GM12864 (cell line): ENCODE measurements at regions not wholly inside any gene's neighbourhood (a gene's known extent, or its start where the extent isn't known, plus 50 kb on each side); places are given as distances from the start of the nearest gene placed in this dataset.

ENCODE experiments used
- DNase-seq: peaks from one replicate; pipeline ENCODE4 v3.0.0-alpha.2; 2011; ENCODE audit warnings: low read depth
- H3K4me3 ChIP-seq: 2 replicates; pipeline ENCODE4 v1.5.1; 2011; ENCODE audit warnings: mild to moderate bottlenecking, low read depth, low read length, control low read depth
- TF ChIP-seq, protein P1 (sequence below): IDR thresholded peaks from 2 replicates; pipeline ENCODE4 v1.5.1; 2011; ENCODE audit warnings: low read depth, mild to moderate bottlenecking, moderate library complexity, low read length, control low read depth, inconsistent platforms; ENCODE audit errors: missing control alignments

DNA sequence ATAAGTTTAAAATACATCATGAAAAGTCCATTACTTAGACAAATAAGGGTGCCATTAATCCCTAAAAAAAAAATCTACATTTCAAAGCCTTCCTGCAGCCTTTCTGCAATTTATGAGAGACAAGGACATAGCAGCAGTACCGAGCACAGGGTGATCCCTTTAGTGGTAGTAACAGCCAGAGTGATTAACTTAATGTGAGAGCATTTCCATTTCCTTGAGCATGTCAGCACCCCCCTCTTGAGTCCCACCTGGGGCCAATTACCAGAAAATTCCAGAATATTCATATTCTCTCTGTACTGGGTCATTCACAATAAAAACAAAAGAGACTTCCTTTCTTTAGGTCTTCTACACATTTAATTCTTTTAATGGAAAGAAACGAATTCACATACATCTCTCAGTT is 546.9 kb upstream of the CCDC54 start:
- no peak overlapping the region for H3K4me3 ChIP-seq
- TF ChIP-seq, protein P1, sequence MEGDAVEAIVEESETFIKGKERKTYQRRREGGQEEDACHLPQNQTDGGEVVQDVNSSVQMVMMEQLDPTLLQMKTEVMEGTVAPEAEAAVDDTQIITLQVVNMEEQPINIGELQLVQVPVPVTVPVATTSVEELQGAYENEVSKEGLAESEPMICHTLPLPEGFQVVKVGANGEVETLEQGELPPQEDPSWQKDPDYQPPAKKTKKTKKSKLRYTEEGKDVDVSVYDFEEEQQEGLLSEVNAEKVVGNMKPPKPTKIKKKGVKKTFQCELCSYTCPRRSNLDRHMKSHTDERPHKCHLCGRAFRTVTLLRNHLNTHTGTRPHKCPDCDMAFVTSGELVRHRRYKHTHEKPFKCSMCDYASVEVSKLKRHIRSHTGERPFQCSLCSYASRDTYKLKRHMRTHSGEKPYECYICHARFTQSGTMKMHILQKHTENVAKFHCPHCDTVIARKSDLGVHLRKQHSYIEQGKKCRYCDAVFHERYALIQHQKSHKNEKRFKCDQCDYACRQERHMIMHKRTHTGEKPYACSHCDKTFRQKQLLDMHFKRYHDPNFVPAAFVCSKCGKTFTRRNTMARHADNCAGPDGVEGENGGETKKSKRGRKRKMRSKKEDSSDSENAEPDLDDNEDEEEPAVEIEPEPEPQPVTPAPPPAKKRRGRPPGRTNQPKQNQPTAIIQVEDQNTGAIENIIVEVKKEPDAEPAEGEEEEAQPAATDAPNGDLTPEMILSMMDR: no peak
- no peak for DNase-seq

DNA sequence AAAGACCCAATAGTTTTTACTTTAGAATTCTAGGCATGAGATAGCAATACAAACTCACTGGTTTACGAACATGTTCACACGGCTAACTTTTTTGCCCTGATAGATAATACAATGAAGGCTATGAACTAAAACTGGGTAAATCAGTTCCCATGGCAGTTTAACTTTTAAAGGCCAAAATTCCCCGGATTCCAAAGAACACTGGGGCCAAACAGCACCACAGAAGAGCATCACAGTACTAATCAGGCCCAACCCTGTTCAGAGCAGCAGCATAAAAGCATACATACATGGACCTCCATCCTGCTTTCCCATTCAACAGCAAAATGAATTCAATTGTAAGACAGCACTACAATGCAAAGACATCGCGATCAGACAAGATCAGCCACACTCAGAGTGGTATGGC is 540.3 kb upstream of the CCDC54 start:
- TF ChIP-seq, protein P1: no peak
- H3K4me3 ChIP-seq: no peak overlapping the region
- no peak for DNase-seq

DNA sequence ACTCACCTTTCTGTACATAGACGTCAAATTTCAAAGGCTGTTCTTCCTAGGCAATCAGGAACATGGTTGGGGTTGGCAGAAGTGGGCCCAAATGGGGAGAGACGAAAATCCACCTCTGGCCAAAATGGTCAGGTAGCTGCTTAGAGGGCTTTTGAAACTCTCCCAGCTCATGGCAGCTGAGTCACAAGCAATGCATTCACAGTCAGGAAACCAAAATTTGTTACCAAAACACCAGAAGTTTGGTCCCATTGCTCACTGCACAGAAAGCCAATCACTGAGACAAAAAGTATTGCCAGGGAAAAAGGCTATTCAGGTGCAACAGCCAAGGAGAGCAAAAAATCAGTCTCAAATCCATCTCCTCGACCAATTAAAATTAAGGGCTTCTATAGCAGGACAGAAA is 539.6 kb upstream of the CCDC54 start:
- H3K4me3 ChIP-seq: no peak overlapping the region
- TF ChIP-seq, protein P1: no peak
- no peak for DNase-seq

DNA sequence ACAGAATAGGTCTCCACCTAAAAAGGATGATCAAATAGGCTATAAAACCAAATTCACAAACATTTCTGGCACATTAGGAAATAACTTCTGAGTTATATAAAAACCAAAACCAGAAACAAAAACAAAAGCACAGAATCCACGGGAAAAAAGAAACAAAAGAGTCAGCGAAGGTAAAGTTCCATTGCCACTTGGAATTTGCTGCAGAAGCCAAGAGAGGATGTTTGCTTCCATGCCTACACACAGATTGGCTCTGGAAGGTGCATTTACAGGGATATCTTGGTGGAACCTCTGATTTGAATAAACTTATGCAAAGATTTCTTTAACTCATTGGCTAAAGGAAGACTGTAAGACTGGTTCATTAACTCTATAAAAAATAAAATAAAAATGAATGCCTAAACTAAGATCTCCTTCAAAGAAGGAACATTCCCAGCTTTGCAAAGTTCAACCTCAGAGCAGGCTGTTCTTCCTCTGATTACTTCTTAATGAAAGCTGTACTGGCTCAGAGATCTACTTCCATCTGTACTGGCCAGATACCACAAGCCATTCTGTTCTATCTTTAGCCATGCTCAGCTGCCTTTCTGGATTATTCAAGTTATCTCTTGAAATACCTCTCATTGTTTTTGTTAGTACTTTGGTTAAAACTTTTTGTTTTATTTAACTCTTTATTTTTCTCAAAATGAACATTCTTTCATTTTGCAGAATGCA is 537.5 kb upstream of the CCDC54 start:
- TF ChIP-seq, protein P1: no peak
- no peak for DNase-seq
- H3K4me3 ChIP-seq: no peak overlapping the region

DNA sequence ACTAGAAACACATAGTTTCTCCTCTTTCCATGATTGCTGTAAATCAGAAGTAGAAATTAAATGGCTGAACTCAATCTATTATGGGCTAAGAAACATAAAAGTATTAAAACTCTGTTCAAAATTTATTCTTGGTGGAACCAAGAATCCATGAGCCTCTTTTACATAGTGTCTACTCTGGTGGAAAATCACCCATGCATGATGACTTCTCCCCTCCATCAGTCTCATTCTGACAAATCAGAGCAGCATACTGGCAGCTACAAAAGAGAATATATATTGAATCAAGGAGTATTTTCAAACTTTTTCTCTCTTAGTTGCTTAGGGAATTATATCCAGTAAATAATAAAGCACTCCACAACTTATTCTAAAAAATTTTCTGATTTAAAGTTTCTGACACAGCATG is 536.9 kb upstream of the CCDC54 start:
- no peak for DNase-seq
- H3K4me3 ChIP-seq: no peak overlapping the region
- TF ChIP-seq, protein P1: no peak

DNA sequence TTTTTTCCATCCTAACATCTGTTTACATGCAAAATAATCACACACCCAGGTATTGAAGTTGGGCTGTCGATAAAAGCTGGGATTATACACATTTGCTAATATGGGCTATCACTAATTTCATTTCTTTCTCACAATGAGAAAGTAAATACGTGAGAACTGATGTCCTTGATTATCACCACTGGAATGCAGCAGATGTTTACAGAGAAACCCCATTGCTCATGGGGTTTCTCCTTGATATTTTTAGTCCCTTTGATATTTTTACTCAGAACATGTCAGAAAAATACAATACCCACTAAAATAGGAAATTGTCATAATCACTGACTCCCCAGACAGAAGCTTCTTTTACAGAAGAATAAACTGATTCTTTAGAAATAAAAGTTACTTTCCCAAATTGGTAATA is 535.1 kb upstream of the CCDC54 start:
- TF ChIP-seq, protein P1: no peak
- DNase-seq: no peak
- H3K4me3 ChIP-seq: no peak overlapping the region

DNA sequence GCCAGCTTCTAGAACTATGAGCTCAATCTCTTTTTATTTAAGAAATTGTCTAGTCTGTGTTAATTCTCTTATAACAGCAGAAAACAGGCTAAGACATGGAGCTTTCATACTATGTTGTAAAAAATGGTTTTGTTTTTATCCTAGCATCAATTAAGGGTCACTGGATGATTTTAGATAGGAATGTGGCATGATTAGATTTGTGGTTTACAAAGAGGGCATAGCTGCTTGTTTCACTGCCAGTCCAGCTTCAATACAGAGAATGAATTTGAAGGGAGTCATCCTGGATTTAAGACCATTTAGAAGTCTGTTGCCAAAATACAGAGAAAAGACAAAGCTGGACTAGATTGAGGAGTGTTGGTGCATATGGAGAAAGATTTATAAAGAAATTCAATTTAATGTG is 532.6 kb upstream of the CCDC54 start:
- TF ChIP-seq, protein P1: no peak
- H3K4me3 ChIP-seq: no peak overlapping the region
- DNase-seq: no peak
